ENCODE measurements at regions not wholly inside any gene's neighbourhood (a gene's known extent, or its start where the extent isn't known, plus 50 kb on each side); places are given as distances from the start of the nearest gene placed in this dataset.

DNA sequence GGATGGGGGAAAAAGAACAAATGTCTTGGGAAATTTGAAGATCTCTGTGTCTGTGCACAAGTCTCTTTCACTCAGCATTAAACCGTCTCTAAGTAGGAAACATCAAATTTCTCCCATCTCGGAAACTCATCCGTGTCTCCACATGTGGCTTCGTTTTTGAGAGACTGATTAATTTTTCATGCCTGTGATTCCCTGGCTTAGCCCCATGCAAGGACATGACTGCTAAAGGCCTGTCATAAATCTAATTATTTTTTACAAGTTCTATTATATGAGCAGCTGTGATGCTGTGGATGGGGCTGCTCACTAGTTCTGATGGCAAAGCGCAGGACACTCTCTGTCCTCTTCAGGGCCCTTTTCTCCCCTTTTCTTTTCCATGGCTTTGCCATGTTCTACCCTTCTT is 129.1 kb downstream of the RGPD3 start (continued):
- no peak for TF ChIP-seq SP1 (CRISPR knock-in tag; conservative IDR thresholded peaks at IDR 0.05)
- TF ChIP-seq, protein P1, sequence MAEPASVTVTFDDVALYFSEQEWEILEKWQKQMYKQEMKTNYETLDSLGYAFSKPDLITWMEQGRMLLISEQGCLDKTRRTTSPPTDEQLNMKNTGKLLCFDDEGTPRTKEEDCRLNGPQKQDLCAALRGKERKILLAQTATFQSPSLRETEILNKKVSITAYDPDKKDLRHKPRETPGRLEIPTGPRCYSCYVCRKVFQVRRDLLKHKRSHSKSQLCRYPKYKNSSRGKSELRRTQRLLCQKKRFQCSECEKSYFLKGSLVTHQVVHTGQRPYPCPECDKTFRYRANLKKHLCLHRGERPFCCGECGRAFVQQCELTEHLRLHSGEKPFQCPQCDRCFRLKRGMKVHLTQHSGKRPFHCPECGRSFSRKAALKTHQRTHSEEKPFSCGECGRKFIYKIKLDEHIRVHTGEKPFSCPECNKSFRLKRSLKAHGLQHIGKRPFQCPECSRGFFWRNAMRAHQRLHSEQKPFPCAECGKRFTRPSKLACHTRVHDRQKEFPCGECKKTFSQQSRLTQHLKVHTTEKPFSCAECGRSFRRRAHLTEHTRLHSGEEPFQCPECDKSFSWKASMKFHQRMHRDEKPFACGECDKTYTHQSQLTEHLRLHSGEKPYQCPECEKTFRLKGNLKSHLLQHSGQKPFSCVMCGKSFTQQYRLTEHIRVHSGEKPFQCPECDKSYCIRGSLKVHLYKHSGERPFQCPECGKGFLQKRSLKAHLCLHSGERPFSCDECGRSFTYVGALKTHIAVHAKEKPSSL (CRISPR knock-in tag; conservative IDR thresholded peaks at IDR 0.05): no peak
- no peak for TF ChIP-seq GABPB1 (CRISPR knock-in tag; IDR thresholded peaks at IDR 0.05)
- no peak for TF ChIP-seq ZBTB43 (CRISPR knock-in tag; IDR thresholded peaks at IDR 0.05)
- no peak for TF ChIP-seq ZNF396 (CRISPR knock-in tag; IDR thresholded peaks at IDR 0.05; ENCODE audit: borderline replicate concordance)
- TF ChIP-seq, protein P2, sequence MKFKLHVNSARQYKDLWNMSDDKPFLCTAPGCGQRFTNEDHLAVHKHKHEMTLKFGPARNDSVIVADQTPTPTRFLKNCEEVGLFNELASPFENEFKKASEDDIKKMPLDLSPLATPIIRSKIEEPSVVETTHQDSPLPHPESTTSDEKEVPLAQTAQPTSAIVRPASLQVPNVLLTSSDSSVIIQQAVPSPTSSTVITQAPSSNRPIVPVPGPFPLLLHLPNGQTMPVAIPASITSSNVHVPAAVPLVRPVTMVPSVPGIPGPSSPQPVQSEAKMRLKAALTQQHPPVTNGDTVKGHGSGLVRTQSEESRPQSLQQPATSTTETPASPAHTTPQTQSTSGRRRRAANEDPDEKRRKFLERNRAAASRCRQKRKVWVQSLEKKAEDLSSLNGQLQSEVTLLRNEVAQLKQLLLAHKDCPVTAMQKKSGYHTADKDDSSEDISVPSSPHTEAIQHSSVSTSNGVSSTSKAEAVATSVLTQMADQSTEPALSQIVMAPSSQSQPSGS (CRISPR knock-in tag; IDR thresholded peaks at IDR 0.05; ENCODE audit: borderline replicate concordance, low read depth): no peak
- TF ChIP-seq TP53 (CRISPR knock-in tag; IDR thresholded peaks at IDR 0.05): no peak
- TF ChIP-seq, protein P3, sequence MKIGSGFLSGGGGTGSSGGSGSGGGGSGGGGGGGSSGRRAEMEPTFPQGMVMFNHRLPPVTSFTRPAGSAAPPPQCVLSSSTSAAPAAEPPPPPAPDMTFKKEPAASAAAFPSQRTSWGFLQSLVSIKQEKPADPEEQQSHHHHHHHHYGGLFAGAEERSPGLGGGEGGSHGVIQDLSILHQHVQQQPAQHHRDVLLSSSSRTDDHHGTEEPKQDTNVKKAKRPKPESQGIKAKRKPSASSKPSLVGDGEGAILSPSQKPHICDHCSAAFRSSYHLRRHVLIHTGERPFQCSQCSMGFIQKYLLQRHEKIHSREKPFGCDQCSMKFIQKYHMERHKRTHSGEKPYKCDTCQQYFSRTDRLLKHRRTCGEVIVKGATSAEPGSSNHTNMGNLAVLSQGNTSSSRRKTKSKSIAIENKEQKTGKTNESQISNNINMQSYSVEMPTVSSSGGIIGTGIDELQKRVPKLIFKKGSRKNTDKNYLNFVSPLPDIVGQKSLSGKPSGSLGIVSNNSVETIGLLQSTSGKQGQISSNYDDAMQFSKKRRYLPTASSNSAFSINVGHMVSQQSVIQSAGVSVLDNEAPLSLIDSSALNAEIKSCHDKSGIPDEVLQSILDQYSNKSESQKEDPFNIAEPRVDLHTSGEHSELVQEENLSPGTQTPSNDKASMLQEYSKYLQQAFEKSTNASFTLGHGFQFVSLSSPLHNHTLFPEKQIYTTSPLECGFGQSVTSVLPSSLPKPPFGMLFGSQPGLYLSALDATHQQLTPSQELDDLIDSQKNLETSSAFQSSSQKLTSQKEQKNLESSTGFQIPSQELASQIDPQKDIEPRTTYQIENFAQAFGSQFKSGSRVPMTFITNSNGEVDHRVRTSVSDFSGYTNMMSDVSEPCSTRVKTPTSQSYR (CRISPR knock-in tag; IDR thresholded peaks at IDR 0.05): no peak

- DNase-seq (ENCODE audit: low spot score) (no peak), ATAC-seq (no peak)
- Mint-ChIP-seq H3K27me3 (ENCODE audit: low read depth) (no peaks in the 10 kb centered on the region), H3K27ac (no peak overlapping the region), H3K9me3 (peaks cover 11% of the 10 kb centered on the region), H3K36me3 (peaks cover 3% of the 10 kb centered on the region; the same call in 1 of the 2 replicates), H3K4me1 (peaks cover 9% of the 10 kb centered on the region), H3K4me3 (no peak overlapping the region)
- ChIA-PET CTCF (no interaction called here), POLR2A (no interaction called here)
- TF ChIP-seq ATF1 (CRISPR knock-in tag; IDR thresholded peaks at IDR 0.05): no peak
- TF ChIP-seq JUN (CRISPR knock-in tag; IDR thresholded peaks at IDR 0.05): no peak
- TF ChIP-seq TP53 (CRISPR knock-in tag; IDR thresholded peaks at IDR 0.05): no peak
- TF ChIP-seq, protein P4, sequence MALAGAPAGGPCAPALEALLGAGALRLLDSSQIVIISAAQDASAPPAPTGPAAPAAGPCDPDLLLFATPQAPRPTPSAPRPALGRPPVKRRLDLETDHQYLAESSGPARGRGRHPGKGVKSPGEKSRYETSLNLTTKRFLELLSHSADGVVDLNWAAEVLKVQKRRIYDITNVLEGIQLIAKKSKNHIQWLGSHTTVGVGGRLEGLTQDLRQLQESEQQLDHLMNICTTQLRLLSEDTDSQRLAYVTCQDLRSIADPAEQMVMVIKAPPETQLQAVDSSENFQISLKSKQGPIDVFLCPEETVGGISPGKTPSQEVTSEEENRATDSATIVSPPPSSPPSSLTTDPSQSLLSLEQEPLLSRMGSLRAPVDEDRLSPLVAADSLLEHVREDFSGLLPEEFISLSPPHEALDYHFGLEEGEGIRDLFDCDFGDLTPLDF (CRISPR knock-in tag; IDR thresholded peaks at IDR 0.05): no peak
- TF ChIP-seq SOX15 (CRISPR knock-in tag; IDR thresholded peaks at IDR 0.05): no peak
- TF ChIP-seq, protein P5, sequence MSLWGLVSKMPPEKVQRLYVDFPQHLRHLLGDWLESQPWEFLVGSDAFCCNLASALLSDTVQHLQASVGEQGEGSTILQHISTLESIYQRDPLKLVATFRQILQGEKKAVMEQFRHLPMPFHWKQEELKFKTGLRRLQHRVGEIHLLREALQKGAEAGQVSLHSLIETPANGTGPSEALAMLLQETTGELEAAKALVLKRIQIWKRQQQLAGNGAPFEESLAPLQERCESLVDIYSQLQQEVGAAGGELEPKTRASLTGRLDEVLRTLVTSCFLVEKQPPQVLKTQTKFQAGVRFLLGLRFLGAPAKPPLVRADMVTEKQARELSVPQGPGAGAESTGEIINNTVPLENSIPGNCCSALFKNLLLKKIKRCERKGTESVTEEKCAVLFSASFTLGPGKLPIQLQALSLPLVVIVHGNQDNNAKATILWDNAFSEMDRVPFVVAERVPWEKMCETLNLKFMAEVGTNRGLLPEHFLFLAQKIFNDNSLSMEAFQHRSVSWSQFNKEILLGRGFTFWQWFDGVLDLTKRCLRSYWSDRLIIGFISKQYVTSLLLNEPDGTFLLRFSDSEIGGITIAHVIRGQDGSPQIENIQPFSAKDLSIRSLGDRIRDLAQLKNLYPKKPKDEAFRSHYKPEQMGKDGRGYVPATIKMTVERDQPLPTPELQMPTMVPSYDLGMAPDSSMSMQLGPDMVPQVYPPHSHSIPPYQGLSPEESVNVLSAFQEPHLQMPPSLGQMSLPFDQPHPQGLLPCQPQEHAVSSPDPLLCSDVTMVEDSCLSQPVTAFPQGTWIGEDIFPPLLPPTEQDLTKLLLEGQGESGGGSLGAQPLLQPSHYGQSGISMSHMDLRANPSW (CRISPR knock-in tag; conservative IDR thresholded peaks at IDR 0.05; ENCODE audit: low read depth): no peak
- TF ChIP-seq FOXP1 (CRISPR knock-in tag; IDR thresholded peaks at IDR 0.05; ENCODE audit: borderline replicate concordance): no peak
- TF ChIP-seq KAT7 (CRISPR knock-in tag; IDR thresholded peaks at IDR 0.05; ENCODE audit: borderline replicate concordance): no peak
- no peak for TF ChIP-seq TEAD4 (CRISPR knock-in tag; IDR thresholded peaks at IDR 0.05)
- TF ChIP-seq ZNF396 (CRISPR knock-in tag; IDR thresholded peaks at IDR 0.05; ENCODE audit: borderline replicate concordance): no peak
- TF ChIP-seq, protein P1 (CRISPR knock-in tag; conservative IDR thresholded peaks at IDR 0.05): no peak
Measured at GRCh38 chr2:106338043-106338442, 130.2 kb downstream of the RGPD3 start.
